HepG2 (cell line): ENCODE measurements at regions not wholly inside any gene's neighbourhood (a gene's known extent, or its start where the extent isn't known, plus 50 kb on each side); places are given as distances from the start of the nearest gene placed in this dataset.

ENCODE experiments used
- ATAC-seq: fragments of 200-7000 bp; cut with Tn5 transposase; 3 replicates; pipeline ENCODE4 v1.9.1; 2020; ENCODE audit warnings: mild to moderate bottlenecking, moderate library complexity
- BruUV-seq: library from RNA; stranded (reverse); fragments of 400-500 nt; replicated peaks from 2 replicates; lab custom pipeline; 2021; lab: Mats Ljungman, UMichigan
- CTCF ChIA-PET: fragments of 300-600 bp; formaldehyde crosslinking; extraction: SDS; loops from one replicate; lab custom pipeline; 2021; ENCODE audit warnings: low total read pairs, inconsistent platforms, low intra/inter-chr PET ratio; lab: Yijun Ruan, JAX
- POLR2A ChIA-PET: fragments of 350-600 bp; sonication (Branson Sonifier 250); formaldehyde crosslinking; loops from one replicate; lab custom pipeline; 2020; ENCODE audit warnings: antibody characterized with exemption, inconsistent platforms; lab: Yijun Ruan, JAX
- DNase-seq: peaks from one replicate; pipeline ENCODE4 v3.0.0-alpha.2; 2015; ENCODE audit warnings: low spot score
- FAIRE-seq: peaks from 3 replicates; lab custom pipeline; 2011; peaks lifted over from hg19 to GRCh38; lab: Jason Lieb, UNC
- H2AFZ ChIP-seq: one replicate; pipeline ENCODE4 v1.6.1; 2011; ENCODE audit warnings: low read length, inconsistent platforms
- H3K27ac ChIP-seq: fragments of 300-600 bp; 3 replicates; pipeline ENCODE4 v1.8.0; 2011; ENCODE audit warnings: mixed run types, mild to moderate bottlenecking, mixed read lengths, low read length, inconsistent platforms; ENCODE audit not compliant: insufficient read depth; ENCODE audit errors: extremely low read length
- H3K27me3 ChIP-seq, 2 experiments: fragments of 200-600 bp in 1 of 2; 2 replicates in 1 of 2; 3 replicates in 1 of 2; pipeline versions ENCODE4 v1.6.0 to v1.8.0; 2011; ENCODE audit warnings: low read length in 2 of 2, mild to moderate bottlenecking in 2 of 2, moderate library complexity in 2 of 2, inconsistent platforms in 1 of 2; ENCODE audit not compliant: insufficient read depth in 2 of 2, control insufficient read depth in 1 of 2
- H3K36me3 ChIP-seq, 2 experiments: fragments of 200-600 bp in 1 of 2; replicated peaks in 1 of 2; 2 replicates in 1 of 2; 3 replicates in 1 of 2; pipeline versions ENCODE4 v1.5.1 to v1.8.0; 2011; ENCODE audit warnings: low read length in 2 of 2, inconsistent platforms in 1 of 2; ENCODE audit not compliant: insufficient read depth in 2 of 2, control insufficient read depth in 1 of 2
- H3K4me1 ChIP-seq: 2 replicates; pipeline ENCODE4 v1.5.1; 2012; ENCODE audit warnings: low read length, inconsistent platforms; ENCODE audit not compliant: insufficient read depth
- H3K4me2 ChIP-seq: 2 replicates; pipeline ENCODE4 v1.6.0; 2011; ENCODE audit warnings: low read depth, low read length, inconsistent platforms
- H3K4me3 ChIP-seq, 3 experiments: fragments of 200-600 bp in 1 of 3; sonication (generic), shearing (Covaris generic) in 1 of 3; replicated peaks in 1 of 3; 2 replicates each; pipeline ENCODE4 v1.5.1; 2011 to 2016; ENCODE audit warnings: low read length in 3 of 3, inconsistent platforms in 2 of 3, low read depth in 2 of 3, mild to moderate bottlenecking in 2 of 3, control low read depth in 1 of 3, mixed read lengths in 1 of 3; ENCODE audit not compliant: insufficient read depth in 1 of 3
- H3K79me2 ChIP-seq: one replicate; pipeline ENCODE4 v1.6.1; 2011; ENCODE audit warnings: low read length, inconsistent platforms; ENCODE audit not compliant: insufficient read depth
- H3K9ac ChIP-seq: 2 replicates; pipeline ENCODE4 v1.6.0; 2011; ENCODE audit warnings: mild to moderate bottlenecking, low read depth, low read length, inconsistent platforms; ENCODE audit not compliant: insufficient read depth
- H3K9me3 ChIP-seq: 2 replicates; pipeline ENCODE4 v1.5.1; 2012; ENCODE audit warnings: mild to moderate bottlenecking, low read length
- H4K20me1 ChIP-seq: 2 replicates; pipeline ENCODE4 v1.6.0; 2011; ENCODE audit warnings: inconsistent platforms, mild to moderate bottlenecking, low read length, moderate library complexity; ENCODE audit not compliant: insufficient read depth
- BCLAF1 ChIP-seq: fragments of 450-650 bp; IDR thresholded peaks from 2 replicates; pipeline ENCODE4 v1.6.1; 2017; ENCODE audit warnings: mild to moderate bottlenecking
- CEBPB ChIP-seq: IDR thresholded peaks from 2 replicates; pipeline ENCODE4 v1.6.1; 2011; ENCODE audit warnings: low read depth, low read length, improper control_type of control experiment, borderline replicate concordance
- FIP1L1 ChIP-seq: fragments of 200-400 bp; formaldehyde crosslinking; IDR thresholded peaks from 2 replicates; pipeline ENCODE4 v1.6.1; 2018; ENCODE audit warnings: low read depth, mild to moderate bottlenecking, low read length, moderate library complexity, borderline replicate concordance; ENCODE audit not compliant: insufficient read depth
- GATAD2A ChIP-seq: IDR thresholded peaks from 2 replicates; pipeline ENCODE4 v1.6.1; 2016
- HNRNPL ChIP-seq: fragments of 200-400 bp; formaldehyde crosslinking; IDR thresholded peaks from 2 replicates; pipeline ENCODE4 v1.6.1; 2017; ENCODE audit warnings: mild to moderate bottlenecking, low read depth, low read length
- IRF2 ChIP-seq: IDR thresholded peaks from 2 replicates; pipeline ENCODE4 v1.6.1; 2018; ENCODE audit warnings: missing genetic modification reagents, missing compliant biosample characterization
- NCOA2 ChIP-seq: sonication (generic); formaldehyde crosslinking; IDR thresholded peaks from 2 replicates; pipeline ENCODE4 v1.8.0; 2022; ENCODE audit warnings: inconsistent platforms
- NRL ChIP-seq: sonication (generic); formaldehyde crosslinking; IDR thresholded peaks from 2 replicates; pipeline ENCODE4 v1.5.0; 2020; ENCODE audit warnings: missing genetic modification reagents, mild to moderate bottlenecking, moderate library complexity, borderline replicate concordance
- SOX5 ChIP-seq: IDR thresholded peaks from 2 replicates; pipeline ENCODE4 v1.6.1; 2016; ENCODE audit warnings: borderline replicate concordance
- ZBTB1 ChIP-seq: sonication (generic); formaldehyde crosslinking; IDR thresholded peaks from 2 replicates; pipeline ENCODE4 v1.4.0; 2020; ENCODE audit warnings: missing genetic modification reagents, borderline replicate concordance
- ZC3H4 ChIP-seq: sonication (generic); formaldehyde crosslinking; IDR thresholded peaks from 2 replicates; pipeline ENCODE4 v1.4.0; 2020; ENCODE audit warnings: missing genetic modification reagents, borderline replicate concordance
- ZFP91 ChIP-seq: sonication (generic); formaldehyde crosslinking; IDR thresholded peaks from 2 replicates; pipeline ENCODE4 v1.9.0; 2022; ENCODE audit warnings: missing genetic modification reagents, mild to moderate bottlenecking, borderline replicate concordance
- ZNF225 ChIP-seq: sonication (generic); formaldehyde crosslinking; IDR thresholded peaks from 2 replicates; pipeline ENCODE4 v1.4.0; 2020; ENCODE audit warnings: mild to moderate bottlenecking, missing genetic modification reagents
- ZNF30 ChIP-seq: sonication (generic); formaldehyde crosslinking; IDR thresholded peaks from 2 replicates; pipeline ENCODE4 v1.5.0; 2020; ENCODE audit warnings: mild to moderate bottlenecking, missing genetic modification reagents
- ZNF331 ChIP-seq: sonication (generic); formaldehyde crosslinking; IDR thresholded peaks from 2 replicates; pipeline ENCODE4 v1.4.0; 2020; ENCODE audit warnings: missing genetic modification reagents
- WGBS: methylation state at CpG from one replicate; pipeline ENCODE4 v1.1.6; 2017; ENCODE audit warnings: low lambda C conversion rate; 5-methylcytosine and 5-hydroxymethylcytosine counted together
- in situ Hi-C: cut with HindIII; loops from 2 replicates; pipeline ENCODE4 v1.10.0; 2017; ENCODE audit warnings: low pct_unique_long_range_greater_than_20kb; ENCODE audit not compliant: extremely low pct_ligation_motif_present
- intact Hi-C: fragments of 100-400 bp; cut with micrococcal nuclease; formaldehyde crosslinking; loops from one replicate; pipeline ENCODE4 v1.10.0; 2022; ENCODE audit not compliant: unreplicated experiment
- TF ChIP-seq, protein P1 (sequence below): IDR thresholded peaks from 2 replicates; pipeline ENCODE4 v1.6.1; 2012; ENCODE audit warnings: low read depth, low read length, improper control_type of control experiment
- TF ChIP-seq, protein P2 (sequence below): sonication (generic); formaldehyde crosslinking; IDR thresholded peaks from 2 replicates; pipeline ENCODE4 v1.9.0; 2022; ENCODE audit warnings: low read depth, missing genetic modification reagents

DNA sequence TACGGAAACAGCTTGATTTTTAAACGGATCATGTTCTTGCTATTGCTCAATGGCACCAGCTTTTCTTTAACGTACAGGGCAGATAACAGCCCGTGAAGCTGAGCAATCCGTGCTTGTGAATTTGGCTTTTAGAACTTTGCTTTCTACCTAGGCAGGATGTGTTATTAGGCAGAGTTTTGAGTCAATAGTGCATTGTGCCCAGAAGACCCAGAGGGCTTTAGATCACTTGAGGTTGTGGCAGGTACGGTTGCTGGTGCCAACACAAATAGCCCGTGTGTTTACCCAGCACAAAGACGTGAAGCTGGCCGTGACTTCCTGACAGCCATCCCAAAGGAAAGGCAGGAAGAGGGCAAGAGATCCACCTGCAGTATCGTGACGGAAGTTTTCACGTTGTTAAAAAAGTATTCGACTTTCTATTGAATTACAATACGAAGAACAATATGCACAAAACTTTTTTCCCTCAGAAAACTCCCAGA is 117.4 kb upstream of the FRMD1 start:
- WGBS: 4% methylated on average over 14 of the region's 14 CpGs
- no TSS peak for BruUV-seq
- peak; percentile 70 for TF ChIP-seq SOX5 (CRISPR knock-in tag)
- TF ChIP-seq IRF2 (CRISPR knock-in tag): 0 out of 2 replicates have a peak, but pooled peaks have one; percentile 20
- no peak for TF ChIP-seq ZNF331 (CRISPR knock-in tag)
- no peak for TF ChIP-seq ZNF30 (CRISPR knock-in tag)
- TF ChIP-seq FIP1L1: no peak
- TF ChIP-seq GATAD2A (CRISPR knock-in tag): peak; percentile 70
- no peak for TF ChIP-seq NRL
- peak; percentile 49; the same call in 1 of the 2 replicates for TF ChIP-seq NCOA2 (CRISPR knock-in tag)
- no peak for TF ChIP-seq ZNF225
- TF ChIP-seq ZFP91 (CRISPR knock-in tag): 0 out of 2 replicates have a peak, but pooled peaks have one; percentile 2
- peak; percentile 83; the same call in 1 of the 2 replicates for TF ChIP-seq HNRNPL
- TF ChIP-seq ZBTB1: no peak
- TF ChIP-seq, protein P1, sequence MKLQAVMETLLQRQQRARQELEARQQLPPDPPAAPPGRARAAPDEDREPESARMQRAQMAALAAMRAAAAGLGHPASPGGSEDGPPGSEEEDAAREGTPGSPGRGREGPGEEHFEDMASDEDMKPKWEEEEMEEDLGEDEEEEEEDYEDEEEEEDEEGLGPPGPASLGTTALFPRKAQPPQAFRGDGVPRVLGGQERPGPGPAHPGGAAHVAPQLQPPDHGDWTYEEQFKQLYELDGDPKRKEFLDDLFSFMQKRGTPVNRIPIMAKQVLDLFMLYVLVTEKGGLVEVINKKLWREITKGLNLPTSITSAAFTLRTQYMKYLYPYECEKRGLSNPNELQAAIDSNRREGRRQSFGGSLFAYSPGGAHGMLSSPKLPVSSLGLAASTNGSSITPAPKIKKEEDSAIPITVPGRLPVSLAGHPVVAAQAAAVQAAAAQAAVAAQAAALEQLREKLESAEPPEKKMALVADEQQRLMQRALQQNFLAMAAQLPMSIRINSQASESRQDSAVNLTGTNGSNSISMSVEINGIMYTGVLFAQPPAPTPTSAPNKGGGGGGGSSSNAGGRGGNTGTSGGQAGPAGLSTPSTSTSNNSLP: no peak
- TF ChIP-seq, protein P2, sequence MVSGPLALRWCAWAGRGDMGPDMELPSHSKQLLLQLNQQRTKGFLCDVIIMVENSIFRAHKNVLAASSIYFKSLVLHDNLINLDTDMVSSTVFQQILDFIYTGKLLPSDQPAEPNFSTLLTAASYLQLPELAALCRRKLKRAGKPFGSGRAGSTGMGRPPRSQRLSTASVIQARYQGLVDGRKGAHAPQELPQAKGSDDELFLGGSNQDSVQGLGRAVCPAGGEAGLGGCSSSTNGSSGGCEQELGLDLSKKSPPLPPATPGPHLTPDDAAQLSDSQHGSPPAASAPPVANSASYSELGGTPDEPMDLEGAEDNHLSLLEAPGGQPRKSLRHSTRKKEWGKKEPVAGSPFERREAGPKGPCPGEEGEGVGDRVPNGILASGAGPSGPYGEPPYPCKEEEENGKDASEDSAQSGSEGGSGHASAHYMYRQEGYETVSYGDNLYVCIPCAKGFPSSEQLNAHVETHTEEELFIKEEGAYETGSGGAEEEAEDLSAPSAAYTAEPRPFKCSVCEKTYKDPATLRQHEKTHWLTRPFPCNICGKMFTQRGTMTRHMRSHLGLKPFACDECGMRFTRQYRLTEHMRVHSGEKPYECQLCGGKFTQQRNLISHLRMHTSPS (CRISPR knock-in tag): peak; percentile 95
- TF ChIP-seq ZC3H4 (CRISPR knock-in tag): no peak
- peak; percentile 75; the same call in 1 of the 2 replicates for TF ChIP-seq CEBPB
- no peak for TF ChIP-seq BCLAF1

More for the DNA sequence above, 117.4 kb upstream of the FRMD1 start:
- FAIRE-seq (peak; percentile 75), DNase-seq (peak; percentile 72), ATAC-seq (0 out of 3 replicates have a peak, but pooled peaks have one; percentile 2)
- POLR2A ChIA-PET: interaction anchor here (1.0 to 1.9 kb wide), 2 partner anchors 105 to 131 kb away, joined by 3 to 12 read pairs; no protein-coding TSS in a partner anchor
- Histone ChIP-seq H3K4me1 (peaks cover 90% of the 10 kb centered on the region), H3K4me2 (peak overlapping the region; percentile 61), H3K9me3 (no peaks in the 10 kb centered on the region), H3K27me3 (peaks cover 2 to 9% of the 10 kb centered on the region in 2 experiments; a peak in 3 of 5 replicates), H3K36me3 (no peaks in the 10 kb centered on the region), H3K79me2 (no peaks in the 10 kb centered on the region), H3K9ac (no peak overlapping the region), H3K4me3 (peak overlapping the region in 2 of 3 experiments; percentile 15 to 16; a peak in 2 of 6 replicates), H3K27ac (peak overlapping the region; percentile 19), H4K20me1 (no peaks in the 10 kb centered on the region), H2AFZ (peak overlapping the region; percentile 16)
- intact Hi-C loops (no loop called here), in situ Hi-C loops (no loop called here)
- CTCF ChIA-PET: interaction anchor here (1.1 kb wide), 1 partner anchor 159 kb away, joined by 6 read pairs; no protein-coding TSS in a partner anchor
